ENCODE measurements at regions not wholly inside any gene's neighbourhood (a gene's known extent, or its start where the extent isn't known, plus 50 kb on each side); places are given as distances from the start of the nearest gene placed in this dataset.
"Not testable (repeated sequence)": the region's sequence is repeated elsewhere in the genome, so short reads cannot be mapped to it uniquely, and the experiment has no call there.

DNA sequence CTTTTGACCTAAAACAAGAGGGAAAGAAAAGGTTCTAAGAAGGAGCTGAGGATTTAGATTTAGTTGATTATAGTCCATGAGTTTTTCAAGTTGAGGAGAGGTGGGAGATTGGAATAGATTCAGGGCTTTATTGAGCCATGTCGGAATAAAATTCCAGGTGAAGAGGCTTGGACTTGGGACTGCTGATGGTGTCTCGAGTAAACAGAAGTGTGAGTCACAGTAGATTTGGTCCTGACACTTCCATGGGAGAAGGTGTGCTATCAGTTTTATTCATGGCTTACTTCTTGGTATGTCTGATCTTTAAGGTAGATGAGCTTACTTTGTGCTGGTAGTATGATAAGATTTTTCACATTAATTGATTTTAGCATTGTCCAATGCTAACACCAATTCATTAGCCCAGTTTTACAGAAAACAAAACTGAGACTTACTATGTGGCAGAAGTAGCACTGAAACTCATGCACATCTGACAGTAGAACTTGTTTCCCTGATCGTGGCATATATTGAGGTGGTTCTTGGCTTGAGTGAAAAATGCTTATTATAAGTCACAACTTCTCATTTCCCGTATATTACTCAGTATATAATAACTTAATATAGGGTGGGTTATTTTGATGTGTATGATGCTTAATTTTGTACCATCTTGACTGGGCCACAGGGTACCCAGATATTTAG, 172.4 kb upstream of the IGF1 start:
- H3K4me2 ChIP-seq: no peak overlapping the region
- peaks cover 14 to 22% (median 19%) of the 10 kb centered on the region in 11 experiments for H3K9me3 ChIP-seq (replicated peaks in 1 of 11)
- TF ChIP-seq Cebpa-rat (IDR thresholded peaks at IDR 0.05): no peak
- no peak overlapping the region for H3K27ac ChIP-seq
- no peak overlapping the region for H3K4me3 ChIP-seq
- H3K9ac ChIP-seq: no peak overlapping the region
- no peaks in the 10 kb centered on the region for H3K36me3 ChIP-seq
- H3K27me3 ChIP-seq: no peaks in the 10 kb centered on the region
- no peaks in the 10 kb centered on the region for H3K4me1 ChIP-seq
- no peaks in the 10 kb centered on the region for H4K20me1 ChIP-seq

DNA sequence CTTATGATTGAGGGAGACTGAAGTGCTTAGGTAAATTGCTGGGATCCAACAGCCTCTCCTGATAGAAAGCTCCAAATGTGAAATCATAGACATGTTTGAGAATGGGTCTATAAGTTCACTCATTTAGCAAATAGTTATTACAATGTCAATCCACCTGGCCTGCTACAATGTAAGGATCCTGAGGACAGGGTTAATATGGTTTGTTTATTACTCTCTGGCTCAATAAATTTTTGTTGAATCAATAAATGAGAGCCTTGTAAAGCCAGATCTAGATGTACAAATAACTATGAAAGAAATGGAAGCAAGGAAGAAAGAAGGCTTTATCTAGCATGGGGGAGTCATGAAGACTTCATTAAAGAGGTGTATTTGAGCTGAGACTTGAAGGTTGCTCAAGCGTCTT, 165.6 kb upstream of the IGF1 start:
- H3K9me3 ChIP-seq (replicated peaks in 1 of 11): peaks cover 0 to 3% (median 2%) of the 10 kb centered on the region in 11 experiments; a peak in 5 of 22 replicates
- H3K36me3 ChIP-seq: no peaks in the 10 kb centered on the region
- no peaks in the 10 kb centered on the region for H4K20me1 ChIP-seq
- TF ChIP-seq Cebpa-rat (IDR thresholded peaks at IDR 0.05): no peak
- H3K9ac ChIP-seq: no peak overlapping the region
- no peaks in the 10 kb centered on the region for H3K27me3 ChIP-seq
- no peak overlapping the region for H3K4me2 ChIP-seq
- H3K4me1 ChIP-seq: no peaks in the 10 kb centered on the region
- no peak overlapping the region for H3K27ac ChIP-seq
- no peak overlapping the region for H3K4me3 ChIP-seq

DNA sequence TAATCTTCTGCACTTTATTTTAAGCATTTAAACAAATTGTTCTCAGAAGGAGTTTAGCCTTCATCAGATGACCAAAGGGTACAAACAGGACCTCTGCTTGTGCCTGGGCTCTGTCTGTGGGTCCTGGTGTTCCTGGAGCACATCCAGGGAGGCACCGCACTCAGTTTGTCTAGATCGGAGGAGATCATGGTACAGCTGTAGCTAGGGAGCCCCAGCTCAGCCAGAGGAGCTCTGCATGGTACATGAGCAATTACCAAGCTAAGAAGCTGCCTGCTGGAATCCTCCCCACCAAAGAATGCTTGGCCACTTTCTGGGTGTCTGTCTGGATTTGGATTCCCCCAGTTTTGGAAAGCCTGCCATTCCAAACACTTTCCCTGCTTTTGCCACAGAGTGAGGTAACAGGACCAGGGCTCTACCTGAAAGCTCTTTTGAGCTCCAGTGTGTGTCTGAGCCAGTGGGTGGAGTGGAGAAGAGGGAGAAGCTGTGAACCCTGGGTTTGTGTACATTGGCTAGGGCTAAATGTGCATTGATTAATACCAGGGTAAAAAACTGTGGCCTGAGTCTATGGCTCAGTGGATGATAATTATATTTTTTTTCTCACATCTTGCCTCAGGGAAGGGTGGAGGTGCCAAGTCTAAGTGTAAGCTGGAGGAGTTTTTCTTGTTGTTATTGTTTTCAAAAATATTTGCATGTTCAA, 163.7 kb upstream of the IGF1 start:
- Histone ChIP-seq H3K4me1 (peaks cover 0 to 5% (median 0%) of the 10 kb centered on the region in 10 experiments; a peak in 7 of 20 replicates), H3K27ac (no peak overlapping the region), H3K9me3 (replicated peaks in 1 of 11) (peaks cover 8 to 21% (median 15%) of the 10 kb centered on the region in 11 experiments; a peak in 20 of 22 replicates), H3K27me3 (no peaks in the 10 kb centered on the region), H3K4me3 (no peak overlapping the region), H3K4me2 (no peak overlapping the region), H3K36me3 (no peaks in the 10 kb centered on the region), H3K9ac (no peak overlapping the region), H4K20me1 (no peaks in the 10 kb centered on the region)
- no peak for TF ChIP-seq Cebpa-rat (IDR thresholded peaks at IDR 0.05)

DNA sequence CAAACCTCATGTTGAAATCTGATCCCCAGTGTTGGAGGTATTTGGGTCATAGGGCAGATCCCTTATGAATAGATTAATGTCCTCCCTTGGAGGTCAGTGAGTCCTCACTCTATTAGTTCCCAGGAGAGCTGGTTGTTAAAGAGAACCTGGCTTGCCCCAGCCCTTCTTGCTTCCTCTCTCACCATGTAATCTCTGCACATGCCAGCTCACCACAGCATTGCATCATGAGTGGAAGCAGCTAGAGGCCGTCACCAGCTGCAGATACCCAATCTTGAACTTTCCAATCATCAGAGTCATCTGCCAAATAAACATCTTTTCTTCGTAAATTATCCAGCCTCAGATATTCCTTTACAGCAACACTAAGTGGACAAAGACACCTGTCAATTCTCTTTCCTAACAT, 161.8 kb upstream of the IGF1 start:
- peaks cover 8 to 21% (median 15%) of the 10 kb centered on the region in 11 experiments; a peak in 20 of 22 replicates for H3K9me3 ChIP-seq (replicated peaks in 1 of 11)
- no peaks in the 10 kb centered on the region for H3K36me3 ChIP-seq
- no peaks in the 10 kb centered on the region for H3K27me3 ChIP-seq
- no peak overlapping the region for H3K27ac ChIP-seq
- peak in 2 of 11 experiments; percentile 23 to 36; a peak in 1 of 22 replicates for TF ChIP-seq Cebpa-rat (IDR thresholded peaks at IDR 0.05)
- H3K9ac ChIP-seq: no peak overlapping the region
- no peak overlapping the region for H3K4me3 ChIP-seq
- no peaks in the 10 kb centered on the region for H4K20me1 ChIP-seq
- H3K4me1 ChIP-seq: peaks cover 0 to 12% (median 3%) of the 10 kb centered on the region in 10 experiments; a peak in 8 of 20 replicates
- H3K4me2 ChIP-seq: no peak overlapping the region

DNA sequence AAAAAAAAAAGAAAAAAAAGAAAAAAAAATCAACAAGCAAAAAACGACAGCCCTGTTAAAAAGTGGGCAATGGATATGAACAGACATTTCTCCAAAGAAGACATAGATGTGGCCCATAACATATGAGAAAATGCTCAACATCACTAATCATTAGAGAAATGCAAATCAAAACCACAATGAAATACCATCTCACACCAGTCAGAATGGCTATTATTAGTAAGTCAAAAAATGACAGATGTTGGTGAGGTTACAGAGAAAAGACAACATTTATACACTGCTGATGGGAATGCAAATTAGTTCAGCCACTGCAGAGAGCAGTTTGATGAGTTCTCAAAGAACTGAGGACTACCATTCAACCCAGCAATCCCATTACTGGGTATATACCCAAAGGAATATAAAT, 160.3 kb upstream of the IGF1 start:
- not testable (repeated sequence) for H3K9ac ChIP-seq, H3K4me3 ChIP-seq, H3K4me2 ChIP-seq, H3K27ac ChIP-seq, H3K36me3 ChIP-seq, H4K20me1 ChIP-seq, H3K27me3 ChIP-seq
- H3K9me3 ChIP-seq (replicated peaks in 1 of 11): peaks cover 8 to 21% (median 15%) of the 10 kb centered on the region in 11 experiments; a peak in 20 of 22 replicates
- peaks cover 0 to 12% (median 3%) of the 10 kb centered on the region in 10 experiments; a peak in 8 of 20 replicates for H3K4me1 ChIP-seq

DNA sequence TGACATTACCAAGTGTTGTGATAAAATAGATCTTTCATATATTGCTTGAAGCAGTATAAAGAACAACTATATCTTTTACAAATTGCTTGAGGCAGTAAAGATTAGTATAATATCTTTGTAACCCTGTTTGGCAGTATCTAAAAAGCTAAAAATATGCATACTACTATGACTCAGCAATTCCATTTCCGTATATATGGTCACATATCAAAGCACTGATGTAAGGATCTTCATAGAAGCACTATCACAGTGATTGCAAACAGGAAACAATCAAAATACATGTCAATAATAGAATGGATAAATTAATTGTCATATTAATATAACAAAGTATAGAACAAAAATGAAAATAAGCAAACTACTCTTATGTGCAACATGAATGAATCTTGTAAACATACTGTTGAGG, 158.4 kb upstream of the IGF1 start:
- Histone ChIP-seq H3K4me2 (peak overlapping the region in 6 of 11 experiments; percentile 3 to 35 (median 23); a peak in 8 of 22 replicates), H3K27ac (peak overlapping the region in 7 of 11 experiments; percentile 3 to 68 (median 31); a peak in 9 of 22 replicates), H3K9me3 (replicated peaks in 1 of 11) (peaks cover 8 to 21% (median 15%) of the 10 kb centered on the region in 11 experiments; a peak in 20 of 22 replicates), H3K9ac (no peak overlapping the region), H3K36me3 (no peaks in the 10 kb centered on the region), H3K4me1 (peaks cover 0 to 12% (median 3%) of the 10 kb centered on the region in 10 experiments; a peak in 8 of 20 replicates), H3K4me3 (no peak overlapping the region), H3K27me3 (no peaks in the 10 kb centered on the region), H4K20me1 (no peaks in the 10 kb centered on the region)
- TF ChIP-seq Cebpa-rat (IDR thresholded peaks at IDR 0.05): no peak

DNA sequence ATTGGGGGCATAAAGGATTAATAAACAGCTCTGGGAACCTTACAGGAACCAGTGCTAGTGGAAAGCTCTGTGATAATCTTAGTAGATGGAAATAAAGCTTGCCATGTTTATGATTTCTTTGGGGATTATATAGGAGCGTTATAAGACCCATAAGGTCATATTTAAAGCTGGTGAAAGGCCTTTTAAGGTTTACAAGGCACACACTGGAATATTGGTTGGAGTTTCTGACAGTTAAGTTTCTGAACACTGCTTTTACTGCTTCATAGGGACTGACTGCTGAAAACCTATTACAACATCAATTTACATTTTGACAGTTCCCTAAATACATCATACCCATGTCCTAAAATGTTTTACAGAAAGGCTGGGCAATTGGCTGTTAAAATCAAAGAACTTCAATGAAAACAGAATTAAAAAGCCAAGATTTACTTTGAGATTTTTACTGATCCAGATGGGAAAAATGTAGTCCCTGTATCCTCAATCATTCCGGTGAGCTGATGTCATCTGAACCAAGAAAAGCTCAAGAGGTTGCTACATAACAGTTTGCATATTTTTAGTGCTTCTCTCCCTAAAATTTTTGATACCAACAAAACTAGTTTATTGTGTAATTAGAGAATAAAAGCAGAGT, 153.7 kb upstream of the IGF1 start:
- Histone ChIP-seq H3K4me1 (peaks cover 0 to 20% (median 10%) of the 10 kb centered on the region in 10 experiments; a peak in 12 of 20 replicates), H3K36me3 (no peaks in the 10 kb centered on the region), H3K27me3 (no peaks in the 10 kb centered on the region), H3K4me2 (no peak overlapping the region), H3K27ac (no peak overlapping the region), H3K9ac (no peak overlapping the region), H4K20me1 (no peaks in the 10 kb centered on the region), H3K9me3 (replicated peaks in 1 of 11) (peaks cover 0 to under 1% (median 0%) of the 10 kb centered on the region in 11 experiments; a peak in 1 of 22 replicates), H3K4me3 (no peak overlapping the region)
- no peak for TF ChIP-seq Cebpa-rat (IDR thresholded peaks at IDR 0.05)

DNA sequence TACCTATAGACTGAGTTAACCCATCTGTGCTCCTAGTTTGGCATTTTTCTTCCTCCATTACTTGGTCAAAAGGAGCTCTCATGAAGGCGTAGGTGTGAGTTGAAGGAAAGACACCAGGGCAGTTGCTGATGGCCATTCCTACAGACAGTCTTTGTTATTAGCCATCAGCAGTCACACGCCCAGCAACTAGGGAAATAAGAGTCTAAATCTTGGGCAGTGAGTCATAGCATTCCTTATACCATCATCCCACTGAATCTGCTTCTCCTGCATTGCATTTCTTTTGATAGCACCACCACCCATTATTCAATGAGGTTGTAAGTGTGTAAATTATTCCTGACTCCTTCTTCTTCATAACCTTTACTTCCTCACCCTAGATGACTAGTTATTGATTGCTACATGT, 150.9 kb upstream of the IGF1 start:
- H3K27me3 ChIP-seq: no peaks in the 10 kb centered on the region
- peaks cover 0 to 12% (median 8%) of the 10 kb centered on the region in 10 experiments; a peak in 11 of 20 replicates for H3K4me1 ChIP-seq
- no peak overlapping the region for H3K4me3 ChIP-seq
- H4K20me1 ChIP-seq: no peaks in the 10 kb centered on the region
- no peak overlapping the region for H3K4me2 ChIP-seq
- TF ChIP-seq Cebpa-rat (IDR thresholded peaks at IDR 0.05): no peak
- peaks cover 15 to 22% (median 18%) of the 10 kb centered on the region in 11 experiments for H3K9me3 ChIP-seq (replicated peaks in 1 of 11)
- no peak overlapping the region for H3K9ac ChIP-seq
- no peak overlapping the region for H3K27ac ChIP-seq
- no peaks in the 10 kb centered on the region for H3K36me3 ChIP-seq

DNA sequence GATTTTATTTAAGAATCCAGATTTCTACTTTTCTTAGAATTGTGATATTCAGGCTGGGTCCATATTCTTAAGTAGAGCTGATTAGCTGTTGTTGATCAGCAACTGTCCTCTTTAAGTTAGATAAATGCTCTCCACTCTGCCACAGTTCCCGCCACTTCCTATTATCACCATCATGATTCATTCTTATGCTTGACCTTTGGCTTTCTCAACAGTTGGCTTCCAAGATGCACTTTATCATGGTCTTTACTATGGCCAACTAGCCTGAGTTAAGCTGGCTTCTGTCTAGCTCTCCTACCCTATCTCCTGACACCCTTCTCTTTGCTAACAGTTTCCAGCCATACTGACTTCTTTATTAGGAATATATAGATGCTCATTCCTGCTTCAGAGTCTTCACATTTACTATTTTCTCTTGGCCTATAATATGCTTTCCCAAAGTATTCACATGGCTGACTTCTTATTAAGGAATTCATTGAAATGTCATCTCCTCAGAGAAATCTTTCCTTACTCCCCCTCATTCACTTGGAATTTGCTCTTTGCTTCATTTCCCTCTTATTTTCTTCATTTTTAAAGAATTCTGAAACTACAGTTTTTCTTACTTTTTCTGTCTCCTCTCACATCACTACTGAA, 149.0 kb upstream of the IGF1 start:
- Histone ChIP-seq H3K36me3 (no peaks in the 10 kb centered on the region), H3K4me1 (peaks cover 0 to 12% (median 8%) of the 10 kb centered on the region in 10 experiments; a peak in 11 of 20 replicates), H3K9me3 (replicated peaks in 1 of 11) (peaks cover 15 to 28% (median 18%) of the 10 kb centered on the region in 11 experiments), H3K27ac (no peak overlapping the region), H4K20me1 (no peaks in the 10 kb centered on the region), H3K4me2 (peak overlapping the region in 1 of 11 experiments; percentile 44; a peak in 2 of 22 replicates), H3K9ac (no peak overlapping the region), H3K4me3 (no peak overlapping the region), H3K27me3 (no peaks in the 10 kb centered on the region)
- TF ChIP-seq Cebpa-rat (IDR thresholded peaks at IDR 0.05): no peak

All from BLaER1 treated with 17β-estradiol and CSF1 and Interleukin-3, amounts not matched to agents 10 nM and 100 nM (cell line).